ENCODE measurements at regions not wholly inside any gene's neighbourhood (a gene's known extent, or its start where the extent isn't known, plus 50 kb on each side); places are given as distances from the start of the nearest gene placed in this dataset.
A peak's percentile ranks its signal among the peaks of the same experiment; 100 is the strongest.

GRCh38 chr2:117621326-117621725 is 193.2 kb upstream of the DDX18 start:
- TF ChIP-seq CTCF (conservative IDR thresholded peaks at IDR 0.05; ENCODE audit: low read length) (0 out of 2 replicates have a peak, but pooled peaks have one; percentile 31), EZH2phosphoT487 (IDR thresholded peaks at IDR 0.05; ENCODE audit: borderline replicate concordance, low read depth, low read length) (no peak)
